Ishikawa (cell line): ENCODE measurements at regions not wholly inside any gene's neighbourhood (a gene's known extent, or its start where the extent isn't known, plus 50 kb on each side); places are given as distances from the start of the nearest gene placed in this dataset.

ENCODE experiments used
- CEBPB ChIP-seq: IDR thresholded peaks from 2 replicates; pipeline ENCODE4 v1.6.1; 2012
- CREB1 ChIP-seq: IDR thresholded peaks from 2 replicates; pipeline ENCODE4 v1.6.1; 2012; ENCODE audit warnings: low read depth
- EGR1 ChIP-seq: IDR thresholded peaks from 2 replicates; pipeline ENCODE4 v1.6.1; 2012
- EP300 ChIP-seq: IDR thresholded peaks from 2 replicates; pipeline ENCODE4 v1.6.1; 2012; ENCODE audit warnings: borderline replicate concordance
- FOXM1 ChIP-seq: IDR thresholded peaks from 2 replicates; pipeline ENCODE4 v1.6.1; 2012; ENCODE audit warnings: low read depth, borderline replicate concordance
- MAX ChIP-seq: IDR thresholded peaks from 2 replicates; pipeline ENCODE4 v1.6.1; 2012
- NFIC ChIP-seq: IDR thresholded peaks from 2 replicates; pipeline ENCODE4 v1.6.1; 2012
- RAD21 ChIP-seq: IDR thresholded peaks from 2 replicates; pipeline ENCODE4 v1.6.1; 2012; ENCODE audit warnings: low read depth
- REST ChIP-seq: IDR thresholded peaks from 2 replicates; pipeline ENCODE4 v1.6.1; 2012; ENCODE audit warnings: low read depth, mild to moderate bottlenecking
- TAF1 ChIP-seq: IDR thresholded peaks from 2 replicates; pipeline ENCODE4 v1.6.1; 2012; ENCODE audit warnings: low read depth, mild to moderate bottlenecking
- TCF12 ChIP-seq: IDR thresholded peaks from 2 replicates; pipeline ENCODE4 v1.6.1; 2012; ENCODE audit warnings: low read depth
- TEAD4 ChIP-seq: IDR thresholded peaks from 2 replicates; pipeline ENCODE4 v1.6.1; 2012
- USF1 ChIP-seq: IDR thresholded peaks from 2 replicates; pipeline ENCODE4 v1.6.1; 2012
- YY1 ChIP-seq: IDR thresholded peaks from 2 replicates; pipeline ENCODE4 v1.6.1; 2012; ENCODE audit warnings: low read depth
- ZBTB7A ChIP-seq: IDR thresholded peaks from 2 replicates; pipeline ENCODE4 v1.6.1; 2012; ENCODE audit warnings: low read depth

- TF ChIP-seq NFIC (no peak), TCF12 (no peak), FOXM1 (no peak), EGR1 (no peak), RAD21 (no peak), CEBPB (no peak), CREB1 (no peak), YY1 (no peak), USF1 (no peak), REST (no peak), ZBTB7A (no peak), TAF1 (no peak), TEAD4 (no peak), EP300 (no peak), MAX (no peak)
These were observed 180.3 kb upstream of the HS3ST1 start for GRCh38 chr4:11608992-11609391.

- no peak for TF ChIP-seq TEAD4
- no peak for TF ChIP-seq RAD21
- TF ChIP-seq CEBPB, result no peak
- no peak for TF ChIP-seq TCF12
- no peak for TF ChIP-seq FOXM1
- TF ChIP-seq REST, result no peak
- no peak for TF ChIP-seq NFIC
- TF ChIP-seq YY1, result no peak
- TF ChIP-seq EP300, result no peak
These were observed 177.4 kb upstream of the HS3ST1 start for GRCh38 chr4:11606078-11606477.

- TF ChIP-seq CREB1, result no peak
- no peak for TF ChIP-seq EGR1
- TF ChIP-seq EP300, result no peak
- no peak for TF ChIP-seq FOXM1
- no peak for TF ChIP-seq USF1
- TF ChIP-seq RAD21, result no peak
- no peak for TF ChIP-seq YY1
- no peak for TF ChIP-seq REST
- TF ChIP-seq TAF1, result no peak
- TF ChIP-seq NFIC, result no peak
- TF ChIP-seq ZBTB7A, result no peak
- TF ChIP-seq MAX, result no peak
- no peak for TF ChIP-seq CEBPB
- TF ChIP-seq TCF12, result no peak
- TF ChIP-seq TEAD4, result no peak
These were observed 176.9 kb upstream of the HS3ST1 start for GRCh38 chr4:11605597-11605996.

- TF ChIP-seq EGR1 (no peak), TCF12 (no peak), MAX (no peak), FOXM1 (no peak), TAF1 (no peak), CREB1 (no peak), EP300 (no peak), YY1 (no peak), TEAD4 (no peak), REST (no peak), USF1 (no peak)
These were observed 176.1 kb upstream of the HS3ST1 start for GRCh38 chr4:11604821-11605220.
